Esophagus squamous epithelium (tissue), 5 donors: ENCODE measurements at regions not wholly inside any gene's neighbourhood (a gene's known extent, or its start where the extent isn't known, plus 50 kb on each side); places are given as distances from the start of the nearest gene placed in this dataset.

Source experiments
- DNase-seq: peaks from one replicate; lab custom pipeline; 2025; lab: John Stamatoyannopoulos, UW
- H3K27ac ChIP-seq, 4 donors: fragments of 200-600 bp; sonication (generic); one replicate each; pipeline ENCODE4 v1.5.1; 2016 to 2019; ENCODE audit warnings: mild to moderate bottlenecking in 1 of 4
- H3K27me3 ChIP-seq, 4 donors: fragments of 200-600 bp; sonication (generic); 1 replicate in 3 of 4; 2 replicates in 1 of 4; pipeline versions ENCODE4 v1.5.1 to v1.6.0; 2017 to 2021; ENCODE audit warnings: antibody characterized with exemption in 1 of 4
- H3K36me3 ChIP-seq, 3 donors: fragments of 200-600 bp; sonication (generic); one replicate each; pipeline ENCODE4 v1.5.1; 2016 to 2019
- H3K4me1 ChIP-seq, 3 donors: fragments of 200-600 bp; sonication (generic); one replicate each; pipeline ENCODE4 v1.5.1; 2017 to 2019
- H3K4me3 ChIP-seq, 4 donors: fragments of 200-600 bp; sonication (generic); 1 replicate in 3 of 4; 2 replicates in 1 of 4; pipeline ENCODE4 v1.5.1; 2016 to 2019; ENCODE audit warnings: mild to moderate bottlenecking in 2 of 4, moderate library complexity in 1 of 4
- H3K9me3 ChIP-seq, 3 donors: fragments of 200-600 bp; sonication (generic); one replicate each; pipeline ENCODE4 v1.5.1; 2016 to 2019
- POLR2A ChIP-seq, 4 donors: fragments of 450-650 bp; IDR thresholded peaks; one replicate each; pipeline ENCODE4 v1.6.1; 2017; ENCODE audit warnings: antibody characterized with exemption in 4 of 4, mild to moderate bottlenecking in 4 of 4, moderate library complexity in 3 of 4
- WGBS, 2 donors: methylation state at CpG; one replicate each; pipeline ENCODE4 v1.1.5; 2018; 5-methylcytosine and 5-hydroxymethylcytosine counted together
- intact Hi-C: fragments of 100-400 bp; cut with DNase I; formaldehyde crosslinking; loops from one replicate; pipeline ENCODE4 v1.15.0; 2022
- TF ChIP-seq, protein P1 (sequence below), 6 experiments: fragments of 450-650 bp in 4 of 6; fragments of 200-600 bp in 2 of 6; sonication (generic) in 2 of 6; IDR thresholded peaks; one replicate each; pipeline ENCODE4 v1.5.1; 2016 to 2019; ENCODE audit warnings: antibody characterized with exemption in 6 of 6, mild to moderate bottlenecking in 4 of 6, moderate library complexity in 4 of 6
- donor health status: DM: yes; HTN: yes; CAD: no.

DNA sequence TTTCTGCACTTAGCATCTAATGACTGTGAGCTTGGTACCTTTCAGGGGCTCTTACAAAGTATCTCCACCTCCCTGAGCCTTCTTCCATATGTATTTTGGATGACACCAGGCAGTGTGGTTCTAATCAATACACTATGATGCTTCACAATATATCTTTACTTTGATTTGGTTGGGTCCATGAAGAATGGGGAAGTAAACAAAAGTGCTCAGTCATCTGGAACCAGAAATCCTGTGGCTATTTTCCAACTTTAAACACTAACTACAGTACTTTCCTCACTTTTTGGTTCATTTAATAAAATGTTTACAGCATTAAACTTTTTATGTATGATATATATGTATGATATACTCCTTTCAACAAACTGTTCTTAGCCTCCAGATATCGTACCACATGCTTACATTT lies 216.4 kb upstream of the AFF2 start:
- WGBS, 2 donors = 32% methylated on average over 1 of the region's 1 CpG; no CpG with 5 or more reads in 1 of the 2 donors
- no peak for DNase-seq
- no peaks in the 10 kb centered on the region for H3K4me1 ChIP-seq
- H3K27ac ChIP-seq = no peak overlapping the region
- intact Hi-C loops = no loop called here
- no peaks in the 10 kb centered on the region for H3K9me3 ChIP-seq
- TF ChIP-seq POLR2A (IDR thresholded peaks at IDR 0.05) = no peak
- TF ChIP-seq, protein P1, sequence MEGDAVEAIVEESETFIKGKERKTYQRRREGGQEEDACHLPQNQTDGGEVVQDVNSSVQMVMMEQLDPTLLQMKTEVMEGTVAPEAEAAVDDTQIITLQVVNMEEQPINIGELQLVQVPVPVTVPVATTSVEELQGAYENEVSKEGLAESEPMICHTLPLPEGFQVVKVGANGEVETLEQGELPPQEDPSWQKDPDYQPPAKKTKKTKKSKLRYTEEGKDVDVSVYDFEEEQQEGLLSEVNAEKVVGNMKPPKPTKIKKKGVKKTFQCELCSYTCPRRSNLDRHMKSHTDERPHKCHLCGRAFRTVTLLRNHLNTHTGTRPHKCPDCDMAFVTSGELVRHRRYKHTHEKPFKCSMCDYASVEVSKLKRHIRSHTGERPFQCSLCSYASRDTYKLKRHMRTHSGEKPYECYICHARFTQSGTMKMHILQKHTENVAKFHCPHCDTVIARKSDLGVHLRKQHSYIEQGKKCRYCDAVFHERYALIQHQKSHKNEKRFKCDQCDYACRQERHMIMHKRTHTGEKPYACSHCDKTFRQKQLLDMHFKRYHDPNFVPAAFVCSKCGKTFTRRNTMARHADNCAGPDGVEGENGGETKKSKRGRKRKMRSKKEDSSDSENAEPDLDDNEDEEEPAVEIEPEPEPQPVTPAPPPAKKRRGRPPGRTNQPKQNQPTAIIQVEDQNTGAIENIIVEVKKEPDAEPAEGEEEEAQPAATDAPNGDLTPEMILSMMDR (IDR thresholded peaks at IDR 0.05) = no peak
- H3K36me3 ChIP-seq = no peaks in the 10 kb centered on the region
- no peaks in the 10 kb centered on the region for H3K27me3 ChIP-seq
- no peak overlapping the region for H3K4me3 ChIP-seq

DNA sequence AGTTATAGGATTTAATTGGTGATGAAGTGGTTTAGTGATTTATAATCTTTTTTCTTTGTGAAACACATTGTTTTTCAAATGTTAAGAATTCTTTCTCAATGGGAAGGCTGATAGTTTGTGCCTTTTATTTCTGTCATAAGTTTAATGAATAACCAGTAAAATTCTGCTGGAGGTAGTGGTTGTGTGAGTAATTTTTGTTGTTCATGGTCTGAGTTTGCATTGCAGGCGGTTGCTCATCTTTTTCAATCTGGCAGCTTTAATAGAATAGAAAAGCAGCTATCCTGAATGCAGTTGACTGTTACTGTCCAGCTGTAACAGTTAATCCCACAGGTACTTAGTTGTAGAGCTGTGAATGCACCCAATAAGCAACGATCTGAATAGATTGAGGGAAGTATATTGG lies 215.6 kb upstream of the AFF2 start:
- H3K27ac ChIP-seq = no peak overlapping the region
- H3K27me3 ChIP-seq = no peaks in the 10 kb centered on the region
- TF ChIP-seq, protein P1 (IDR thresholded peaks at IDR 0.05) = no peak
- TF ChIP-seq POLR2A (IDR thresholded peaks at IDR 0.05) = no peak
- H3K9me3 ChIP-seq = no peaks in the 10 kb centered on the region
- intact Hi-C loops = no loop called here
- 75% methylated on average over 2 of the region's 2 CpGs; no CpG with 5 or more reads in 1 of the 2 donors for WGBS, 2 donors
- no peaks in the 10 kb centered on the region for H3K4me1 ChIP-seq
- no peak overlapping the region for H3K4me3 ChIP-seq
- no peaks in the 10 kb centered on the region for H3K36me3 ChIP-seq
- DNase-seq = no peak

DNA sequence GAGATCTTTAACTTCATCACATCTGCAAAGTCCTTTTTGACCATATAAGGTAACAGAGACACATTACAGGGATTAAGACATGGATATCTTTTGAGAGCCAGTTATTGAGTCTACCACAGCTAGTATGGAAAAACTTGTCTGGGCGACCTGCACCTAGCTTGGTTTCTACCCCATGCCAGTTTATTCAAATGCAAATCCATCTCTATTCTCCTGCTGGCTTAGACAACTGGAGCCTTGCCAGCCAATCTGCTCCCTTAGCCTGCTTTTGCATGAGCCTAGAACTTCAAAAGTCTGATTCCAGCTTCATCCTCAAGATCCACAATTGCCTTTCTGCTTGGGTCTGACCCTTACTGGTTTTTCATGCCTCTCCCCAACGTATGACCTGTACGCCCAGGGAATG lies 212.0 kb upstream of the AFF2 start:
- no peak overlapping the region for H3K27ac ChIP-seq
- DNase-seq = no peak
- intact Hi-C loops = no loop called here
- WGBS, 2 donors = 33 to 60% methylated on average over 1 of the region's 3 CpGs
- no peaks in the 10 kb centered on the region for H3K9me3 ChIP-seq
- H3K4me1 ChIP-seq = no peaks in the 10 kb centered on the region
- H3K36me3 ChIP-seq = no peaks in the 10 kb centered on the region
- TF ChIP-seq, protein P1 (IDR thresholded peaks at IDR 0.05) = no peak
- H3K4me3 ChIP-seq = no peak overlapping the region
- H3K27me3 ChIP-seq = no peaks in the 10 kb centered on the region

DNA sequence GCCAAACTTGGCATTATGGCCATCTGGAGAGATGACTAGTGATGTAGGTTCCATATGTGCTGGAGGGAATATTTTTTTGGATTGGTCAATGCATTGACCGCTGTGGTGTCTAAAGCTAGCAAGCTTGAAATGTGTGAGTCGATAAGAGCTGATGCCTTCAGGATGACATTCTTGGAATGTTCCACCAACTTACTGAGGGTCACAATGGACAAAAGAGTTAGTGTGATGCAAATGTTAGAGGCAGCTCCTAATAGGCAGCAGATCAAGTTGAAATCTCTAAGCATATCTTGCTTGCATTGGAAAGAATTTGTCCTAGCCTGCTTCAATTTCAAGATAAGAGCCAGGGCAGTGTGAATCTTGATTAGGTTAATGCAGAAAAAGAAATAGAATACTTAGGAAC lies 210.4 kb upstream of the AFF2 start:
- TF ChIP-seq, protein P1 (IDR thresholded peaks at IDR 0.05) = no peak
- no peak for TF ChIP-seq POLR2A (IDR thresholded peaks at IDR 0.05)
- no peaks in the 10 kb centered on the region for H3K4me1 ChIP-seq
- no peaks in the 10 kb centered on the region for H3K27me3 ChIP-seq
- H3K4me3 ChIP-seq = no peak overlapping the region
- WGBS, 2 donors = 91 to 100% methylated on average over 1 to 2 of the region's 2 CpGs
- no peak for DNase-seq
- H3K36me3 ChIP-seq = no peaks in the 10 kb centered on the region
- intact Hi-C loops = no loop called here
- H3K27ac ChIP-seq = no peak overlapping the region
- H3K9me3 ChIP-seq = no peaks in the 10 kb centered on the region

DNA sequence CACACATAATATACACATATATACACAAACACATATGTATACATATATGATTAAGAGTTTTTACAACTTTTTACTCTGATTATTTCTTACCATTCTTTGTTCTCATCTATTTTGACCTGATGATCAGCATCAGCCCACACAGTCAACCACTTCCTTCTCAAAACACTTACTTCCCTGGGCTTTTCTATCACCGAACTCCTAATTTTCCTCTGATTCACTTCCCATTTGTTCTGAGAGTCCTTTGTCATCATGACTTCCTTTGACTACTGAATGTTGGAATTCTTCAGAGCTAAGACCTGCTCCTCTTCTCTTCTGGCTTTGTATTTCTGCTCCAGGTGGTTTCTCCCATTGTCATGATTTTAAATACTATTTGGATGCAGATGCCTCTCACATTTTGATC lies 209.5 kb upstream of the AFF2 start:
- Histone ChIP-seq H3K27ac (no peak overlapping the region), H3K9me3 (no peaks in the 10 kb centered on the region), H3K36me3 (no peaks in the 10 kb centered on the region), H3K4me1 (no peaks in the 10 kb centered on the region), H3K4me3 (no peak overlapping the region), H3K27me3 (no peaks in the 10 kb centered on the region)
- intact Hi-C loops = no loop called here
- DNase-seq = no peak
- TF ChIP-seq, protein P1 (IDR thresholded peaks at IDR 0.05) = no peak
- TF ChIP-seq POLR2A (IDR thresholded peaks at IDR 0.05) = no peak
- 75 to 85% methylated on average over 1 of the region's 1 CpG for WGBS, 2 donors
